Right lung (tissue), 2 donors: ENCODE measurements at regions not wholly inside any gene's neighbourhood (a gene's known extent, or its start where the extent isn't known, plus 50 kb on each side); places are given as distances from the start of the nearest gene placed in this dataset.

Experiments used
- DNase-seq, 2 donors: peaks; one replicate each; pipeline ENCODE4 v3.0.0-alpha.2; 2013

DNA sequence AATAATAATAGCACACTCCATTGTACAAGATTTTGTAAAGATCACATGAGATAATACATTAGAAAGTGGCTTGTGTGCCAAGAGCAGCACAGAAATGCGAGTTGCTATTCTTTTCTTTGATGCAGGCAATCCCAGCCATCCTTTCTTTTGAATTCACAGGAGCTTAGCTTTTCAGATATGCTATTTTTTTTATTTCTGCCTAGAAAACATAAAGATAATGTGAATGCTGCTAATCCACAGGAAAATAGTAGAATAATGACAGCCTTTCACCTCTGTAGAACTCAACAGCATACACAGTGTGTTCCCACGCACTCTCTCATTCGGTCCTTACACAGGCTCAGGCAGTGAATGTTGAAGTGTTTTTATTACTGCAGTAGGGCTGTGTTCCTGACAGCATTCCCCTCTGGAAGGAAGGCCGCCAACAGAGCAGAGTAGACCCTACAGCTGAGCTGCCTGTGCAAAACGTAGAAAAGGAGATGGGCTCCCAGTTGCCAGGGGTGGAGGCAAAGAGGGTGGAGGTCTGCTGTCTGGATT, 138.8 kb upstream of the TAPT1 start:
- DNase-seq = no peak

DNA sequence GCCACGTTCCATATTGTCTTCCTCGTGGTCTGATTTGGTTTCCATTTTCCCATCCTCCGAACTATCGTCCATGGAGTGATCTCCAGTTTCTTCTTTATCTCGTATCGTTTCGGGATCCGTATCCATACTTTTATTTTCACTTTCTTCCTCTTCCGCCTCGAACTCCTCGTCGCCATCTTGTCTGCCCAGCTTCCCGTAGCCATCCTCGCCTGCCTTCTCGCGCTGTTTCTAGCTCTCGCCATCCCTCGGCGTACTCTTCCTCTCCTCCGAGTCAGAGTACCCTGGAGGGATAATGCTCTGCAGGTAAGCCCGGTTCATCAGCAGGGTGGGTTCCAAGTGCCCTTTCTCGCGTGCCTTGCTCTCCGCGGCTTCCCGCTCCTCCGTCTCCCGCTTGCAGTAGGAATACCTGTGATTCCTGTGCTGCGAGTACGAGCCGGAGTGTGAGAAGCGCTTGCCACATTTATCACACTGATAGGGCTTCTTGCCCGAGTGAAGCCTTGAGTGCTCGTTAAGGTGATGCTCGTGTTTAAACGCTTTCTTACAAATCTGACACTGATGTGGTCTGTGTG, 134.5 kb upstream of the TAPT1 start:
- no peak for DNase-seq

DNA sequence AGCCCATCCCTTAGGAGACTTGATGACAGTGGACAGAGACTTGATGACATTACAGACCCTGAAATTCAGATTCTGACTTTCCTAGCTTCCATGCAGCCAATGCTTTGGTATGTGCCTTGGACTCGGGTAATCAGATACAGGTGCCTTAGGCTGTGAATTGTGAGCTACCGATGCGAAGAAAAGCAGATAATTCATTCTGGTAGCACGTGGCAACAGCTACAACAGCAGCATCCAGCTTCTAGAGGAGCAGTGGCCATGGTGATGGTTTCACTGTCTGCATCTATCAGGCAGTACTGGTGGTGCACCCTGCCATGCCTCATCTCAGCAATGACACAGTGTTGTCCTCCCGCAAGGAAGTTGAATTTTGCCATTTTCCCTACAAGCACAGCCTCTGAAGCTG, 126.9 kb upstream of the TAPT1 start:
- DNase-seq = no peak

DNA sequence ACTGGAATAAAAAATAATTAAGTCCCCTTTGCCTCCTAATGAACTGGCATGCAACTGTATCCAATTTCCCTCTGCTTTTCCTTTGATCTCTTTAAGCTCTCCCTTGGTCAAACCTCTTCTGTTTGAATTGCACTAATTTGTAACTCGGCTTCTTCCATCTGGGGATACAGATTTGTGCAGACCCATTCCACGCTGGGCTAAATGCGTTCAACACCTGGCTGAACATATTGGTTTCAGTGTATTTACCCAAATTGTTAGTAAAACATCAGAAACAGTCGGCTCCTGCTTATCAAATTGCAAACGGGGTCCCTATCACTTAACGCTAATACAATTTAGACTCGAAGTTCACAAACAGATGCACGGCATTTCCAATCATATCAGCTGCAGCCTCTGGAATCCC, 124.9 kb upstream of the TAPT1 start:
- DNase-seq = no peak

DNA sequence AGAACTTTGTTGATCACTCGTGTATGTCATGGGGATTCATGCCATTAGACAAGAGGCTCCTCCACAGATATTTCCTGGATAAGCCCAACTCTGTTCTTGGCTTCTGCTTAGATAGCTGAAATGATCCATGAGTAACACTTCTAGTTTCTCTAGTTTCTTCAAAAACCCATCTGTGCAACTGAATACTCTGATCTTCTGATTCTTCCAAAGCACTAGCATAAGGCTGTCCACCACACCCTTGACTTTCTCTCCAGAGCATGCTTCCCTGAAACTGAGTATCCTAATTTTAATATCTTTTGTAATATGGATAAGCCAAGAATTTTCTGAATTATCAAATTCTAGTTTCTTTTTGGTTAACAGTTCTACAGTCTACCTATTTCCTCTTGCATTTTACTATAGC, 118.6 kb upstream of the TAPT1 start:
- no peak for DNase-seq

DNA sequence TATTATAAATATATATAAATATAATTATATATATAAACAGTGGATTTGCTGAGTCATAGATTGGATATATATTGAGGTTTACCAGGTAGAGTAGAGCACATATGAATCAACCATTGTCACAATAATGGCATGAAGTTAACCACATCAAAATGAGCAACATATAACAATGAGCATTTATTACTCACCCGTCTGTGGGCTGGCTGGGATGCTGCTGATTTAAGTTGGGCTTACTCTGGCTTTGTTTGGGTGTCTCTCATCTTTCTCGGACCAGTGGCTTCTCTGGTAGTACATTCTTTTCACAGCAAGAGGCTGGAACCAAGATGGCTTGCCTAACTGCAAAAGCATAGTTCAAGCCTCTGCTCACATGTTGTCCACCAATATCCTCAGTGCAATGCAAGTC, 111.7 kb upstream of the TAPT1 start:
- DNase-seq = no peak

DNA sequence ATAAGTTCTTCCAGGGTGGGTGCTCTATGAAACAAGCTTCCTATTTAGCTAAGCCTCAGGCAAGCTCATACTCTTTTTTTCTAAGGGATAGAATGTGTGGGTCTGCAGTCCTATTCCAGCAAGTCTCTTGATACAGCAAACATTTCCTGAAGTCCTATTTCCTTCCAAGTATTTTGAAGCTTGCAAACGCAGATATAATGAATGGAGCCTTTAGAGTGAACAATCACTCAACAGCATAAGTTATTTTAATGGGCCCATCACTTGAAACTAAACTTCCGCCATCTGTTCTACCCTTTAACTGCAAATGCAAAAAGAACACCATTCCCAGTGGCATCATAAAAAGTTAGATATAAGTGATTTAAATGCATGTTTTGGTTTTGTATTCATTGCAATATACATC, 108.3 kb upstream of the TAPT1 start:
- no peak for DNase-seq

DNA sequence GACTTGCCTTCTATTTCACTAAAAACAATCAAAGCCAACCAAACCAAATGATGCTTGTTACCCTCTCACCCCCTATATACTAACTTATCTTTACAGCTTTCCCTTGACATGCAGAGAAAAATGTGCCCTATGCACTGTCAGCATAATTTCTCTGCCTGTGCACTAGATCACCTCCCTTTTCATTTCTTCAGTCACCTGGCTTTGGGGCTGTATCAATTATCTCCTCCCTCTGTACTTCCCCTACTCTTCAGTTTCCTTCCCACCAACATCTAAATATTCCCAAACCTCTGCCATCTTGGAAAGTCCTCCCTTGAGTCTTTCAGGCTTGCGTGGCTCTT, 103.5 kb upstream of the TAPT1 start:
- DNase-seq = no peak

DNA sequence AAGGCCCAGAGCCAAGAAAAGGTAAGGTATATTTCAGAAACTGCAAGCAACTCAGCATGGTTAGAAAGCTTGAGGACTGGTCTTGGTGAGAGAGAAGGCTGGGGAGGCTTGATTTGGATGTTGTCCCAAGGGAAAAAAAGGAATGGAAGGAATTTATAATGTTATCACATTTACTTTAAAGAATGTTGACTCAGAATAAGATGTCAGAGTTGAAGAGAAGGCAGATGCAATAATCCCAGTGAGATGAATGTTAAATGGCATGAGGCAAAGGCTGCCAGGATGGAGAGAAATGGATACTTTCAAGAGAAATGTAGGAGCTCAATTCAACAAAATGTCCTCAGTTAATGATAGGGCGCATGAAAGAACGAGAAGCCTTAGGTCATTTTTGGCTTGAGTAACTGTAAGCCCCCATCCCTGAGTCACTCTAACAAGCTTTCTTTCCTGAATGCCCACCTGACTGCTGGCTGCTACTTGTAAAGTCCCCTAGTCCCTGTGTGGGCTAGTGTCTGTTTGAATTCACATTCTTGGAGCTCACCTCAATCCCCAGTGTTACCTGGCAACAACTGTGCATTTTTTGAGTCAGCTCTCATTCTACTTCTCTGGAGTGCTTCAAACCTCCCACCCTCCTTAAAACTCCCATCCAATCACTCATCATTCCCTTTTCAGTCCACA, 103.0 kb upstream of the TAPT1 start:
- DNase-seq = no peak

DNA sequence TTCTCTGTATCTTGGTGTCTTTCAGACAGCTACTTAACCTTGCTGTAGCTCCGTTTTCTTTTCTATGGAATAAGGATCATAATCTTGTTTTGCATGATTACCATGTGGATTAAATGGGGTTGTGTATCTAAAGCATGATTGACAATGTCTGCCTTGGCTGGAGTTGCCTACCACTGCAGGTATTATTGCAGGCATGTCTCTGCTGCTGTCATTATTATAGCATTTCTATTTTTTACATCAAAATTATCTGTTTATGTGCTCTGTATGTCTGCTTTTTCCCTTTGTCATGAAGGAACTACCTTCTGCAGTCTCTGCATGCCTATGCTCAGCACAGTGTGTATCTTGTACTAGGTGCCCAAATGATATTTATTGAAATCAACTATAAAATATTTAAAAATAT, 95.9 kb upstream of the TAPT1 start:
- DNase-seq = no peak

DNA sequence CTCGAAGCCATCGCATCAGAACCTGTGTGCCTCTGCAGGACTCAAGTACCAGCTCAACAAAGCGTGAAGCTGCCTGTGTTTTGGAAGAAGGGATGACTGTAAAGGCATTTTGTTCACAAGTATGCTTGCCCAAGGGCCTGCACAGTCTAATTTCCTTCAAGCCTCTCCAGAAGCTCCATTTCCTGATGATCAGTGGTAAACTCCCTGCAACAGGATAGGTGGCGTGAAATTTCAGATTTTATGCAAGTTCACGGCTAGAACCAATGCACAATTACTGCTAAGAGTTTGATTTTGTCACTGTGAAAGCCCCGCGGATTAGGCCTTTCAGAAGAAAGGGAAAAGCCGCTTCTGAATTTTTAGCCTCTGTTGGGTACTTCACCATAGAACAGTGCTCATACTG, 89.2 kb upstream of the TAPT1 start:
- no peak for DNase-seq

DNA sequence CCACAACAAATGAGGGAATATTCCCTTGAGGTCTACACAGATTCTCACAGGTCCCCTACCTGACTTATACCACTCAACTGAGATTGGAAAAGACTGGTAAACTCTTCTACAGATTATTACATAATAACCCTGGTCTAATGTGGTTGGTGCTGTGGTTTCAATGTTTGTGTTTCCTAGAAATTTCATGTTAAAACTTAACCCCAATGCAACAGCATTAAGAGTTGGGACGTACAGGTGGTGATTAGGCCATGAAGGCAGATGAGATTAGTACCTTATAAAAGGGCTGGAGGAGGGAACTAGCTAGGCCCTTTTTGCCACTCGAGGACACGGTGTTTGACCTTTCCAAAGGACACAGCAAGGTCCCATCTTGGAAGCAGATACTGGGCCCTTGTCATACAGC, 84.3 kb upstream of the TAPT1 start:
- DNase-seq = no peak

DNA sequence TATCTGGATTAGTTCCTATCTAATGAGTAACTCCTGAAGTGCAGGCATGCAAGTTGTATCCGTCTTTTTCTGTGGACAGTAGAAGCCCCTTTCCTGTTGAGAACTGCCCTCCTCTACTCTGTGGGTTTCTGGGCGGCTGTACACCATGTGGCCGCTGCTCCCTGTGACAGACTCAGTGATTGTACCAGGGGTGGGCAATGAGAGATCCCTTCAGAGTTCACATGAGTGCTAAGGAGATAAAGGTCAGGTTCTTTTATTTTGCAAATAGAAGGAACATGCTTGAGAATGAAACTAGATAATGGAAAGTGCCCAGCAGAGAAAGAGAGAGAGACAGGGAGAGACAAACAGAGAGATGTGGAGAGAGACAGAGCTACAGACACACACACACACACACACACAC, 76.4 kb upstream of the TAPT1 start:
- DNase-seq = no peak

DNA sequence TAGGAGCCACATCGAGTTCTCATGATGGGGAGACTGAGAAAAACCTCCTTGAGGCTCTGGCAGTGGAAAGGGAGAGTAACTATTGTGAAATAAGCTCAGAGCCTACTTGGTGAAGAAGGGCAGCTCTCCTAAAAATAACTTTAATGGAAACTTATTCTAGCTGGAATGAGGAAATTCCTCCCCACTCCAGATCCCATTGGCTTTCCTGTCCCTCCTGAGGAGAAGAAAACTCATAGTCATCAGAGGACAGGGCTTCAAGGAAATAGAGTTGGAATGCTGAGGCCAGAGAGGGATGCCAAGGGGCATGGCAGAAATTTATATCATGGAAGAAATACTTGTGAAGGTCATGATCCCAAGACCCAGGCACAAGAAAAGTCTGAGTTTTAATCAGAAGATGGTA, 70.7 kb upstream of the TAPT1 start:
- no peak for DNase-seq

DNA sequence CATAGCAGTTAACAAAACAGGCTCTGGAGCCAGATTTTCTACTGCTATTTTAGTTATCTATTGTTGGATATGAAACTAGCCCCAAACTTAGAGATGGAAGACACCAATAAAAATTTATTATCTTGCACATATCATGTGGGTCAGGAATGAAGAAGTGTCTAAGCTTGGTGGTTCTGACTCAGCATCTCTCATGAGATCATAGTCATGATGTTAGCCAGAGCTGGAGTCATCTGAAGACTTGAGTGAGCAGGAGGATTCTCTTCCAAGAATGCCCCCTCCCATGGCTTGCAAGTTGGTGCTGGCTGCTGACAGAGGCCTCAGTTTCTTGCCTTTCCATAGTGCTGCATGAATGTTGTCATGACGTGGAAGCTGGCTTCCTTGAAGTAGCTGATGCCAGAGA, 68.2 kb upstream of the TAPT1 start:
- DNase-seq = no peak

DNA sequence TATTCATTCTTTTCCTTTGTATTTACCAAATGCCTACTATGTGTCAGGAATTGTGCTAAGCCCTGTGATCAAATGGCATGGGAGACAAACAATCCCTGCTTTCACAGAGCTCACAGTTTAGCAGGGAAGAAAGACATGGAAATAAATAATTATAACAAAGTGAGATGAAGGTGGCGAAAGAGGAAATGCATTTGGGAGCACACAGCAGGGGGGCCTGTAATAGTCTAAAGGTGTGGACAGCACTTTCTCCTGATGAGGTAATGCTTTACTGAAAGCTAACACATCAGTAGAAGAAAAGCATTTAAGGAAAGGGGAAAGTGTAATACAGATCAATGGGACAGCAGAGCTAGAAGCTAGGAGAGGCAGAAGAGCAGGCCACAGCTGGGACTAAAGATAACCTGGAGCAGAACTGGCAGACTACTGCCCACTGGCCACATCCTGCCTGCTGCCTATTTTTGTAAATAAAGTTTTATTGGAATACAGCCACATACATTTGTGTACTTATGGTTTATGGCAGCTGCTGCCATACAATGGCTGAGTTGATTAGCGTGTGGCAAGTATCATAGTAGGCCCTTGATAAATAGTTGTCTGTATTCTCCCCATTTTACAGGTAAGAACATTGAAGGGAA, 67.1 kb upstream of the TAPT1 start:
- DNase-seq = no peak

DNA sequence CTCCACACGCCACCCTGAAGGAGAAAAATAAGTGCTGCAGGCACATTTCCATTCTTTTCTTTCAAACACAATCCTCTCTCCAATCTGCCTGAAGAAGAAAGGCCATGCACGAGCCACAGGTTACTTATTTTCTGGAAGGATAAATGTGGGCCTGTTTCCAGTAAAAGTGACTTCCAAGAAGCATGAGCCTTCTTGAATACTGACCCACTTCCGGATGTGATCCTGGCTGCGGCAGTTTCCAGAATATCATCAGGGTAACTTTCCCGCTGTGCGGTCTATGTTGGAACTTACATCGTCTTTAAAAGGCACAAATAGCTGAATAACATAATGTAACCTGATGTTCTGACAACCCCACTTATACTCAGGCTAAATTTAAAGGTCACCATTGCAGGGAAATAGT, 66.3 kb upstream of the TAPT1 start:
- no peak for DNase-seq

DNA sequence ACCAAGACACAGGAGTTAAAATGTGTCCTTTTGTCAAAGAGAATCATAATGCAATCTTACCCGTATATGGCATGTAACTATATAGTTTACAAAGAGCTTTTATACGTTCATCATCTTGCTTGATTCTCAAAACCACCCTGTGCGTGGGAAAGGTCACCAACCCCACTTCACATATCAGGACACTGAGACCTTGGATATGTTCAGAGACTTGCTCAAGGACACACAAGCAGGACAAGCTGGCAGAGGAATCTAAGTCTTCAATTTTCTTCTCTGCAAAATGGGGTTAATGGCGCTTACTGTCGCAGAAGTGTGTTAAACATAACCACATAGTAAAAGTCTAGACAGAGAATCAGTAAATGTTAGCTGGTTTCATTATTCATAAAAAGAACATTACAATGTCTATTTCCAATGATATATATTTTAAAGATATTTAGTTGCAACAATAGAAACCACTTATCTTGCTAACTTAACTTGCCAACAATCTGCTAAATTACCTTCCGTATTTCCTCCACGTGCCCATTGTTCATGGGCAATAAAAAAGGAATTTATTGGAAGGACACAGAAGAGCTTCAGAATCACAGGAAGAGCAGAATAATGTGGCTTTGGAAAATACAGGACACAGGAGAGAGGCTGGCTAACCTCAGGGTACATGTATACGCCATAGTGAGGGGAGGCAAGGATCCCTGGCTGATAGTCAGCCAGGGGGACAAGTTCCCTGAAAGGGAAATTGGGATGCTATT, 64.6 kb upstream of the TAPT1 start:
- no peak for DNase-seq

DNA sequence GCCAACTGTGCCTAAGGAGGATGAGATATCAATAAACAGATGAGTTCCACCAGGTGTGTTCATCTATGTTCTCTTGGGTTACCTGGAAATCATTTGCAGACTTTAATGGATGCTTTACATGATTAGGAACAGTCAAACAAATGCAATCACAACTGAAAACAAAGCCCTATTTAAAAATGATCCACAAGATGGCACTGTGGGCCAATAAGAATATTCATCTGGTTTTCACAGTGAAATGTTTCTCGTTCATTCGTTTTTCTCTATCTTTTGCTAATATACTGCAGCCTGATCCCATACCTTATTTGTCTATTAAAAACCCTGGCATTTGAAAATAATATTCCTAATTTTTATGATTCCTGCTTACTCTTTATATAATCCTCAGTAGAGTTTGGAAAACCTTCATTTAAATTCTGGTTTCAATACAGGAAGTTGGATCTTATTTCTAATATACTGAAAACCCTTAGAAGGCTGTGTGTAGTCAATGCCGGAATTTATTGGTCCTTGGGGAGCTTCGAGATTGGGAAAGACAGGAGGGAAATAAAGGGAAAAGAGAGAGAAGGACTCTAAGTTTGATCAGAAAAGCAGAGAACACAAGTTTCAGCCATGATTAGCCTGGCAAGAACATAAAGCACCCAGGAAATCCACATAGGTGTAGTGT, 63.8 kb upstream of the TAPT1 start:
- peak; percentile 27 to 45 for DNase-seq

DNA sequence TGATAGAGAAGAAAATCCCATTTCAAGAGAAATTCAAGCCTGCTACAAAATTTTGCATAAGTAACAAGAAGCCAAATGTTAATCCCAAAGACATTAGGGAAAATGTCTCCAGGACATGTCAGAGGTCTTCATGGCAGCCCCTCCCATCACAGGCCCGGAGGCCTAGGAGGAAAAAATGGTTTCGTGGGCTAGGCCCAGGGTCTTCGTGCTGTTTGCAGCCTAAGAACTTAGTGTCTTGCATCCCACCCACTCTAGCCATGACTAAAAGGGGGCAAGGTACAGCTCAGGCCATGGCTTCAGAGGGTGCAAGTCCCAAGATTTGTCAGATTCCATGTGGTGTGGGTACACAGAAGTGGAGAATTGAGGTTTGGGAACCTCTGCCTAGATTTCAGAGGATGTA, 57.8 kb upstream of the TAPT1 start:
- DNase-seq = no peak

DNA sequence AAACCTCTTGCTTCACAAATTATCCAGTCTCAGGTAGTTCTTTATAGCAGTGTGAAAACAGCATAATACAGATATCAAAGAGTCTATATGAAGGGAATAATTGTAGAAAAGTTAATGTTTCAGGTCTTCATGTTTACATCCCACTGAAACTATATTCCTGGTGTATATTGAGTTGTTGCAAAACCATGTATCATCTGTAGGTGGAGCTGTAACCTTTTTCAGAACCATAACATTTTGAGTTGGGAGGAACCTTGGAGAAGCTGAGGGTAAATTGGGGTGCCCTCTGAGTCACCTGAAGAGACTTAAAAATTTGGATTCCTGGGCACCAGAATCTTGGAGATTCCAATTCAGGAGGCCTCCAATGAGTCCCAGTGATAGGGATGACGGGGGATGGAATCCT, 51.9 kb upstream of the TAPT1 start:
- DNase-seq = no peak
